Inferior parietal cortex (tissue), 1 donor: ENCODE measurements at regions not wholly inside any gene's neighbourhood (a gene's known extent, or its start where the extent isn't known, plus 50 kb on each side); places are given as distances from the start of the nearest gene placed in this dataset.
"Not testable (repeated sequence)": the region's sequence is repeated elsewhere in the genome, so short reads cannot be mapped to it uniquely, and the experiment has no call there.

Source experiments
- DNase-seq: peaks from one replicate; pipeline ENCODE4 v3.0.0-alpha.2; 2016; ENCODE audit errors: extremely low spot score

DNA sequence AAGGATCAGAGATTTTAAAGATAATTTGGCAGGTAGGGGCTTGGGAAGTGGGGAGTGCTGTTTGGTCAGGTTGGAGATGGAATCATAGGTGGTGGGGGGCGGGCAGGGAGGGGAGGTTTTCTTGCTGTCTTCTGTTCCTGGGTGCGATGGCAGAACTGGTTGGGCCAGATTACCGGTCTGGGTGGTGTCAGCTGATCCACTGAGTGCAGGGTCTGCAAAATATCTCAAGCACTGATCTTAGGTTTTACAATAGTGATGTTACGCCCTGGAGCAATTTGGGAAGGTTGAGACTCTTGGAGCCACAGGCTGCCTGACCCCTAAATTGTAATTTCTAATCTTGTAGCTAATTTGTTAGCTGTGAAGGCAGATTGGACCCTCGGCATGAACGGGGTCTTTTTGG lies 78.0 kb upstream of the PARP8 start:
- DNase-seq: not testable (repeated sequence)

DNA sequence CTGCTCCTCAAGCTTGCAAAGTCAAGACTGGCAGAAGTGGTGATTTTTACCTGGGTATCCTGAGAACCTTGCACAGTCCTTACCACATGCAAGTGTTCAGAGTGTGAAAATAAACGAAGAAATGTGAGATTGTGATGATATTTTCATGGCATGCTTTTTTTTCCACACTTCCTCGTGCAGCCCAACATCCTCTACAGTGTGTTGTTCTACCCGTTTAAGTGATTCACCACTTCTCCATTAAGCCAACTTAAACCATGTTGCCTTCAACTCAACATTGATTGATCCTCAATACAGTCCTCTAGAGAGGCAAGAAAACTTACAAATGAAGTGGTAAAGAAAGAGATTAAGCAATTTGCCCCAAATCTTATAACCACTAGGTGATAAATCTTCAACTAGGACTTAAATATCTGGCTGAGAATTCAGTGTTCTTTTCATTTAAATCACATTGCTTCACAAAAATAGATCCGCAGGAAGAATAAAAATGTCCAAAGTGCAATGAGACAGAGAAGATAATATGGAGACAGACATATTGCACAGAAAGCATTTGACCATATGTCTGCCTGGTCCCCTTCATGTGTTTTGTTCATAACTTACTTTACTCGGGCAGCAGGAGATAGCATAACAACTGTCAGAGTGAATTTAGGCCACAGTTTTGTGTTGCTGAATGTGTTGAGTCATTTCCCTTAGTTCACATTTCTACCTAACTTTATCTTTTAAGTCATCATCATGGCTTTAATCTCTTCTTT lies 75.8 kb upstream of the PARP8 start:
- DNase-seq: peak; percentile 10

DNA sequence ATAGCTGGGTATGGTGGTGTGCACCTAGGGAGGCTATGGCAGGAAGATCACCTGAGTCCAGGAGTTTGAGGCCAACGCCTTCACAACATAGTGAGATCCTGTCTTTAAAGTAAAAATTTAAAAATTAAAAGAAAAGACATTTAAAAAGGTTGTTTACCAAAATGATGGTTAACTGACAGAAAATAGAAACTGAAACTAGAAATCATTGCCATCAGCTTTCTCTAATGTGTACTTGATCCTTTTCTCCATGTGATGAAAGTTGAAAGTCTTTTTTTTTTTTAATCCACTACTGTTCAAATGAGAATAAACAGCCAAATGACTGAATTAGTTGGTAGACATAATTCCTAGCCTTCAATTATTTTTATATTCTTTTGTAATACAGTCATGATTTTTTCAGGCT lies 75.1 kb upstream of the PARP8 start:
- DNase-seq: not testable (repeated sequence)

DNA sequence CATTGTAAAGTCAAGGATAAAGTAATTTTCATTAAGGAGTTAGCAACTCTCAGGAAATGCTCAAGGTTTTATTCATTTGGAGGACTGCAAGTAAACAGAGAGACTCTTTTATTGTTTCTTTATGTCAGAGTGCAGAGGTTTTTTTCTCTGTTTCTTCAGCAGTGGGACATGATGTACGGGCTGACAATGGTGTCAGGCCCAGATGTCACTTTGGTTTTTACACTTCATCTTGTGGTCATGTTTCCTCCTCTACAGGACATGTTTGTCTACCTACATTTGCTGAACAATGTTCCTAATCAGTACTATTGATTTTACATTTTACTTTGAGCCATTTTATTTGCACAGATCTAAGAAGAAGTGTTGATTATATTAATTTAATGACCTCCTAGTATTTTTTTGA lies 72.8 kb upstream of the PARP8 start:
- no peak for DNase-seq

DNA sequence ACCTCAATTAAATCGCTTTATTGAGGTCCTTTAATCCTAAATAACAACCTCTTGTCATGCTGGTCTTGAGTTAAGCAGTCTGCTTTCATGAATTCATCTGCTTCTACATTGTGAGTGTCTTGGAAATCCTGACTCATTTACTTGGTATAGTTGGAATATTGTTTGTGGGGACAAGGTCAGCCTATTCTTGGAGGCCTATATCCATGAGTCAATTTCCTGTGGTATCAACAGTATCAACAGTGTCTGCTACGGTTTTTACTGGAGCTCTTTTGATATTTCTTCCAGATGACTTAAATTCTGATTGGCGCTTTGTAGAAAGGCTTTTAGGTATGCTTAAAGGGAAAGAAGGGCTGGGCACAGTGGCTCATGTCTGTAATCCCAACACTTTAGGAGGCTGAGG lies 71.2 kb upstream of the PARP8 start:
- DNase-seq: no peak

DNA sequence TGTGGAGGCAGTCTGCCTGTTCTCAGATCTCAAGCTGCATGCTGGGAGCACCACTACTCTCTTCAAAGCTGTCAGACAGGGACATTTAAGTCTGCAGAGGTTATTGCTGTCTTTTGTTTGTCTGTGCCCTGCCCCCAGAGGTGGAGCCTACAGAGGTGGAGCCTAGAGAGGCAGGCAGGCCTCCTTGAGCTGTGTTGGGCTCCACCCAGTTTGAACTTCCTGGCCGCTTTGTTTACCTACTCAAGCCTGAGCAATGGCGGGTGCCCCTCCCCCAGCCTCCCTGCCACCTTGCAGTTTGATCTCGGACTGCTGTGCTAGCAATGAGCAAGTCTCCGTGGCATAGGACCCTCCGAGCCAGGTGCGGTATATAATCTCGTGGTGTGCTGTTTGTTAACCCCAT lies 64.9 kb upstream of the PARP8 start:
- DNase-seq: not testable (repeated sequence)

DNA sequence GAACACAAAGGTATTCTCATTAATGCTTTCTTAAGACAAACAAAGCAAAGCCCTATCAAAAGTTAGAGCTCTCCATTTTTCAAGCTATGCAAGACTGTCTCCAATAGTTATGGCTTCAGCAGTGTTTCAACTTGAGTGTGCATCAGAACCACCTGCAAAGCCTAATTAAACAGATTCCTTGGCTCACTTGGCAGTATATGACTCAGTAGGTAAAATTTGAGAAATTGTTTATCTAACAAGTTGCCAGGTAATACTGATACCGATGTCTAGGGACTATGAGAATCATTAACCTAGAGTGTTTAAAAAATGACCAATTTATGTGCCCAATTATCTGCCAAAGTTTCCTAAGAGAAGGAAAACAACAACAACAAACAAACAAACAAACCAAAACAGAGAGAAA lies 60.3 kb upstream of the PARP8 start:
- no peak for DNase-seq

DNA sequence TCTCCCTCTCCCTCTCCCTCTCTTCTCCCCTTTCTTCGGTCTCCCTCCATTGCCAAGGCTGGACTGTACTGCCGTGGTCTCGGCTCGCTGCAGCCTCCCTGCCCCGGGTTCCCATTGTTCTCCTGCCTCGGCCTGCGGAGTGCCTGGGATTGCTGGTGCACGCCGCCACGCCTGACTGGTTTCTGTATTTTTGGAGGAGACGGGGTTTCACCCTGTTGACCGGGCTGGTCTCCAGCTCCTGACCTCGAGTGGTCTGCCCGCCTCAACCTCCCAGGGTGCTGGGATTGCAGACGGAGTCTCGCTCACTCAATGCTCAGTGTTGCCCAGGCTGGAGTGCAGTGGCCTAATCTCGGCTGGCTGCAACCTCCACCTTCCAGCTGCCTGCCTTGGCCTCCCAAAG lies 59.0 kb upstream of the PARP8 start:
- DNase-seq: not testable (repeated sequence)

DNA sequence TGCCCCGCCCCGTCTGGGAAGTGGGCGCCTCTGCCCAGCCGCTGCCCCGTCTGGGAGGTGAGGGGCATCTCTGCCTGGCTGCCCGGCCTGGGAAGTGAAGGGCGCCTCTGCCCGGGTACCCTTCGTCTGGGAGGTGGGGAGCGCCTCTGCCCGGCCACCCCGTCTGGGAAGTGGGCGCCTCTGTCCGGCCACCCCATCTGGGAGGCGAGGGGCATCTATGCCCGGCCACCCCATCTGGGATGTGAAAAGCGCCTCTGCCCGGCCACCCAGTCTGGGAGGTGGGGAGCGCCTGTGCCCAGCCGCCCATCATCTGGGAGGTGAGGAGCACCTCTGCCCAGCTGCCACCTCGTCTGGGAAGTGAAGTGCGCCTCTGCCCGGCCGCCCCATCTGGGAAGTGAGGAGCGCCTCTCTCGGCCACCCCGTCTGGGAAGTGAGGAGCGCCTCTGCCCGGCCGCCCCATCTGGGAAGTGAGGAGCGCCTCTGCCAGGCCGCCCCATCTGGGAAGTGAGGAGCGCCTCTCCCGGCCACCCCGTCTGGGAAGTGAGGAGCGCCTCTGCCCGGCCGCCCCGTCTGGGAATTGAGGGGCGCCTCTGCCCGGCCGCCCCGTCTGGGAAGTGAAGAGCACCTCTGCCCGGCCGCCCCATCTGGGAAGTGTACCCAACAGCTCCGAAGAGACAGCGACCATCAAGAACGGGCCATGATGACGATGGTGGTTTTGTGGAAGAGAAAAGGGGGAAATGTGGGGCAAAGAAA lies 58.3 kb upstream of the PARP8 start:
- not testable (repeated sequence) for DNase-seq

DNA sequence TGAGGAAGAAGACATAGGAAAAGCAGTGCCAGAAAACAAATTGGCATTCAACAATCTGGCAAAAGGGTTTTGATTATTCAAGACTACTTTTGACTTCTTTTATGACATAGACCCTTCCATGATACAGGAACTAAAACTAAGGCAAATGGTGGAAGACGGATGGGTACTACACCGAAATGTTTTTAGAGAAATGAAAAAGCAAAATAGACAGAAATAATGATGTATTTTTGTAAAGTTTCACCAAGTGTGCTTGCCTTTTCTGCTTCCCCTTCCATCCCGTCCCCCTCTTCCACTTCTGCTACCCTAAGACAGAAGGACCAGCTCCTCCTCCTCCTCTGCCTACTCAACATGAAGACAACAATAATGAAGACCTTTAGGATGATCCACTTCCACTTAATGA lies 53.4 kb upstream of the PARP8 start:
- not testable (repeated sequence) for DNase-seq
